GM21717 (cell line): ENCODE measurements at regions not wholly inside any gene's neighbourhood (a gene's known extent, or its start where the extent isn't known, plus 50 kb on each side); places are given as distances from the start of the nearest gene placed in this dataset.
"Not testable (repeated sequence)": the region's sequence is repeated elsewhere in the genome, so short reads cannot be mapped to it uniquely, and the experiment has no call there.

Experiments used
- ATAC-seq: cut with Tn5 transposase; IDR thresholded peaks from one replicate; pipeline ENCODE4 v1.9.1; 2021; ENCODE audit warnings: mild to moderate bottlenecking, moderate library complexity; ENCODE audit not compliant: unreplicated experiment

DNA sequence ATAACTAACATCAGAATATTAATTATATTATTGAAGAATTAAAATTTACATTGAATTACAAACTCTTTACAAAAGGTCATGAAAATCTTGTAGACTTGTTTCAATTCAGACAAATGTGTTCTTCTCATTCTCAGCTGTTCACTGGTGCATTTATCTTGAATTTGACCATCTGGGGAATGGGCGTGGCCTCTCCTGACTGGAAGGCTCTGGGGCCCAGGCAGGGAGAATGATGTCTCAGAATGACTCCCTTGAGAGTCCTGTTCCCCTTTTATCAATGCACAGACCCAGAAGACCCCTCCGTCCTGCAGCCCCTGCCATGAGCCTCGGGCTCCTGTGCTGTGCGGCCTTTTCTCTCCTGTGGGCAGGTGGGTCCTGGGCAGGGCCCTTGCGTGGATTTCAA, 242.2 kb upstream of the PRSS1 start:
- ATAC-seq, result not testable (repeated sequence)

DNA sequence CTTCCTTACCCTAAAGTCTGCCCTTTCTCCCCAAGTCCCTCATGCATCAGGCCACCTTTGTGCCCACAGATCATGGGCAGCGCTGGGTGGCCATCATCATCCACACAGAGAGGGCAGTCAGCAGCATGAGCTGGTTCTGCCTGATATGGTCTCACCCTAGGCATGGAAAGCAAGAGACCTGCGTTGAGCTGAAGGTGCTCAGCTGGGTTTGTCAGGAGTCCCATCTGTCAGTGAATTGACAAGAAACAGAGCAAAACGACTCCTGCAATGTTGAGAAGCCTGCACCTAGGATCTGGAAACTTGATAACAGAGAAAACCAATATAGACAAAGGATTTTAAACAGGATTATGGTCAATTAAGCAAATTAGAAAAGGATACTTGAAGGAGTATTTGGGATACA, 242.7 kb upstream of the PRSS1 start:
- no peak for ATAC-seq

DNA sequence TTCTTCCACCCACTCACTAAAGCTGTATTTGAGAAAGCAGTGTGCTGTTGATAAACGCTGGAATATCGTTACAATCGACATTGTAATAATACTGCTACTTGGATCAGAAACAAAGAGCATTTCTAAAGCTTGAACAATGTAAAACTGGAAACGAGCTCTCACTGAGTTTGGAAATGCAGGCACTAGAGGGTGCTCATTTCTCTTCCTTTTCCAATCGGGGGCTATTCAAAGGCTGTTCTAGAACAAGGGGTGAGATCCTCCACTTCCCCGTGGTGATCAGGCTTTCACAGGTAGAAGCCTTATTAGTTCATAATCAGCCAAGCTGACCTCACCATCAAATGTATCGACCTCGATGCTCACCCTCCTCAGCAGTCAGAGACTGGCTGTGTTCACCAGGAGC, 245.3 kb upstream of the PRSS1 start:
- not testable (repeated sequence) for ATAC-seq

DNA sequence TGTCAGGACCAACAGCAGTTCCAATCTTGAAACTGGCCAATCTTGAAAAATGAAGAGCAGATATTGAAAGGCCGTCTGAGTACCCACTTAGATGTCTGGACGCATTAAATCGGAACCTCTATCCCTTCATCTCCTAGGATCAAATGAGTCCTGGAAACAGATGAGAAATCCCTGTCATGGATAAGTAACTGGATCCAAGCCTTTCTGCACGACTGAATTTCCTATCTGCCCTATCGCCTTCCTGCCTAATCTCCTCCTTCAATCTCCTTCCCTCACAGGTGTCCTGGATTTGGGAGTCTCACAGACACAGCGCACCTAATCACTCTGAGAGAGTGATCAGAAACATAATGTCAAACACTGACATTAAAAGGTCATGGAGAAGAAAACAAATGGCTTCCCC, 245.2 kb upstream of the PRSS58 start:
- no peak for ATAC-seq

DNA sequence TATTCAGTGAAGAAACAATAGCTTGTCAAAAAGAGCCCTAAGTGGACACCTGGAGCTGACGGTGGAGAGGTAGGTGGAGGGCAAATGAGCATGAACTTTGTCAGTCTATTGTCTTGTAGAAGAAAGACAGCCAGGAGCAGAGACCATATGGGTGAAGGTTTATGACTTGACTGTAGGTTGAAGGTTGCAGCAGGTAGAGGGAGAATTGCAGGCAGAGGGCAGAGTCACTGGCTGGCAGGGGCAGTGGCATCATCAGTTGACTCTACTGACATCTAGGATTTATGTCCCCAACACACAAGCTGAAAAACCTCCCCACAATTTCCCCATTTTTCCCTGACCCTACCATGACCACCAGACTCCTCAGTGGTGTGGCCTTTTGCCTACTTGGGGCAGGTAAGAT, 243.6 kb upstream of the PRSS58 start:
- no peak for ATAC-seq

DNA sequence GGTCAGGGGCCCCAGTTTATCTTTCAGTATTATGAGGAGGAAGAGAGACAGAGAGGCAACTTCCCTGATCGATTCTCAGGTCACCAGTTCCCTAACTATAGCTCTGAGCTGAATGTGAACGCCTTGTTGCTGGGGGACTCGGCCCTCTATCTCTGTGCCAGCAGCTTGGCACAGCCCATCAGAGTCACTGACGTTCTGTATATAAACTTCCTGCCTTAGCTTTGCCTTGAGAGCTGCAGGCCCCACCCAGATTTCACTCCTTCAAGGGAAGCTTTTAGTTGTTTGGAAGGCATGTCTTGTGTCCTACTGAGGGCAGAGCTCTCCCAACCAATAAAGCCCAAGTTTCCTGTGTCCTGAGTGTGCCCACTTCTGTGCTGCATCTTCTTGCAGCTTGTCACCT, 242.5 kb upstream of the PRSS58 start:
- ATAC-seq, result no peak

DNA sequence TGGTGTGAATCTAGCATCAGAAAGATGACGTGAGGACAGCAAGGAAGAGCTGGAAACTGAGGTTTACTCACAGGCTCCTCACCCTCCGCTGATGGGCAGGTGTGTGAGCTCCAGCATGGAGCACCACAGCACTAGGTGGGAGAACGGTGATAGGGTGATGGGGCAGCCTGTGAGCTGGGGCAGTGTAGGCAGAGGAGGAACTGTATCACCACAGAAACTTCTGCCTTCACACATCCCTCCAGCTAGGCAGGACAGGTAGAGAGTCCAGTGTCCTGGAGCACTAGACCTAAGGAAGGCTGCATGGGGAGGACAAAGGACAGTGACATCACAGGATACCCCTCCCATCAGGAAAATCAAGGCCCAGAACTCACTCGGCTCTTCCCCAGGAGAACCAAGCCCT, 241.8 kb upstream of the PRSS58 start:
- no peak for ATAC-seq

DNA sequence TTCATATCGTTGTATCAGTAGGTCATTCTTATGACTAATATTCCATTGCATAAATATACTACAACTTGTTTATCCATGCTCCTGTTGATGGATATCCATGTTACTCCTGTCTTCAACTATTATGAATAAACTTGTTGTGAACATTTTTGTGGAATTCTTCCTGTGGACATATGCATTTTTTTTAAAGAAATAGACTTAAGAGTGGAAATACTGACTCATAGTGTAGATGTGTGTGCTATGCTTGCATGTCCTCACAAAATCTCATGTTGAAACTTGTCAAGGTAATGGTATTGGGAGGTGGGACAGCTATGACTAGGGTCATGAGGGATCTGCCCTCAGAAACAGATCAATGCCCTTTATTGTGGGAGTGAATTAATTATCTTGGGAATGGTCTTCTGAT, 240.5 kb upstream of the PRSS58 start:
- ATAC-seq, result no peak

DNA sequence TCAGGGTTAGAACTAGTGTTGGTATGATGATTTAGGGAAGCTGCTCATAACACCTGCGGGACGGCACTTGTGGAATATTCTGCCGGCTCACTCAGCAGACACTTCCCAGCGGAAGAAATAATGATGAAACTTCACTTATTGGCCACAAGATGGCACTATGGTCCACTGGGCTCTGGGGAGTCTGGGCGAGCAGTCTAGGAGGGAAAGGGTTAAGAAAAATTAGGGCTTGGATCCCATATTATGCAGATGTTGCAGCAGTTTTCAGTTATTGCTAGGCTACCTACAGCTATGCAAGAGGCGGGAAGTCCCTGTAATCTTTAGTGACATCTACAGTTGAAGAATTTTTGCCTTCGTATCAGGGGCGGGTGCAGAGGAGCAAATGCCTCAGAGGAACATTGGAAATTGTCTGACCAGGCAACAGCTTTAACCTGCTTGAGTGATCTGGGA, 238.7 kb upstream of the PRSS58 start:
- ATAC-seq, result no peak

DNA sequence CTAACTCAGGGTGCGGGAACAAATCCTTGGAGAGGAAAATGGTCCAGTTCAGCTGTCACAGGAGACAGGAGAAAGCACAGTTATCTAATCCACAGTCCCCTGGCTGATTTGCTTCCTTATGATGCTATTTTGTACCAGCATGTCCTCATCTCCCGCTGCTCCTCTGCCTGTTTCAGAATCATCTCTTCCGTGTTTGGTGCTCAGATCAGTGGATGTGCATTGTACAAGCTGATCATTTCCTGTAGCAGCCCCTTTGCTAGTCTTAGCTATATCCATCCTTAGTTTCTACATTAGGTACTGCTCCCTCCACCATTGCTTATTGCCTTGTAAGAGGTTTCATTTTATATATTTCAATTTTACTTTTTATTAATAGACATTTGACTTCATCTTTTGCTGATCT, 238.0 kb upstream of the PRSS58 start:
- not testable (repeated sequence) for ATAC-seq

DNA sequence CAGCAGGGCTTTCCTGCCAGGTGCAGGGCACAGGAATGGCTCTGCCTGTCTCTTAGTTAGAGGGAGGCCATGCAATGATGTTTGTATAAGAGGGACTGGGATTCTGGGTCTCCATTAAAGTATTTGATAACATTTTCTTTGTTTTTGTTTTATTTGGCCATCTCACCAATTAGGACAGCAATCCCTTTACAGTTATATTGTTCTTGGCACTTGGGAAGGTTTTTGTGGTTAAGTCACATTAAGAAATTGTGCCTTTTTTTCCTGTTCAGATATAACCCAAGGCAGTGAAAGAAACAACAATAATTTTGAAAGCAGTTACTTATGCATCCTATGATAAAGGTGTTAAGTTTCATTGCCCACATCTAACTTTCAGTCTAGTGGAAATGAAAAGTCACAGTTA, 237.4 kb upstream of the PRSS58 start:
- ATAC-seq, result not testable (repeated sequence)

DNA sequence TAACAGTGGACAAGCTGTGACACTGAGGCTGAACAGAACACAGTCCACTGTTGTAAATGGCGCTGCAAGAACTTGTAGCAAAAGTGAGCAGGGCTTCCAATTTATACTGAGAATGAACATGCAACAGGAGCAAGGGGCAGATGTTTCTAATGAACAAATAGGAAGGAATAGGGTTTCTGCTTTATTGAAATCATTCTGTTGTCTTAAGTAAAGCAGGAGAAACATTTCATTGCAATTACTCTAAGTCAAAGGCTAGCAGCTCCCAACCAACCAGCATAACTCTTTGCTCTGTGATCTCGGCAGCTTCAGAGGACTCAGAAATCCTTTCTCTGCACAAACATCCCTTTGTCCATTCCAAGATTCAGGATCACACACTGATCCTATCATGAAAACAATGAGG, 236.2 kb upstream of the PRSS58 start:
- ATAC-seq, result no peak

DNA sequence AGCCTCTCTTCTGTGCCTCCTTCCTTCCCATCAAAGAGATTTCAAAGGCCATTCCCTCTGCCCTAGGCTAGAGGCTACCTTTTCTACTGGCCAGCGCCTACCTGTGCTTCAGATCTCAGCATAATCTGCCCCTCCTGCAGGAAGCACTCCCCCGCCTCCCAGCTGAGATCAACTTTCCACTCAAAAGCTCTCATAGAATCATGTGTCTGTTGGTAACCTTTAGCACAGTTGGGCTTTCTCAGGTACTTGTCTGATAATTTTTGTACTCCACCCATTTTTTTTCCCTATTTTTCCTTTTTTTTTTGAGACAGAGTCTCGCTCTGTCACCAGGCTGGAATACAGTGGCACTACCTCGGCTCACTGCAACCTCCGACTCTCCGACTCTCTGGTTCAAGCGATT, 231.0 kb upstream of the PRSS58 start:
- ATAC-seq, result no peak

DNA sequence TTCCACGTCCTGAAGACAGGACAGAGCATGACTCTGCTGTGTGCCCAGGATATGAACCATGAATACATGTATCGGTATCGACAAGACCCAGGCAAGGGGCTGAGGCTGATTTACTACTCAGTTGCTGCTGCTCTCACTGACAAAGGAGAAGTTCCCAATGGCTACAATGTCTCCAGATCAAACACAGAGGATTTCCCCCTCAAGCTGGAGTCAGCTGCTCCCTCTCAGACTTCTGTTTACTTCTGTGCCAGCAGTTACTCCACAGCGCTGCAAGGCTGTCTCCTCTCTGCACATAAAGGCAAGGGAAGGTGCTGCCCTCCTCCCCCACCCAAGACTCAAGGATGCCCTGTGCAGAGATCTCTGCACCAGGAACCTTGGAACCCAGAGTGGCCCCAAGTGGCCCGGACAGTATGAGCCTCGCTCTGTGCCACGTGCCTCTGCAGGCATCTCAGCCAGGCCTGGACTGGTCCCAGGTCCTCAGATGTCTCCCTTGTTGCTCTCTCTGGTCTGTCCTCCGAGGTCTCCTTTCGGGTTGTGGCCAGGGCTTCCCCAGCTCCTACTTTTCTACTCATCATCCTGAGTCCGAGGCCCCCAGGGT, 230.3 kb upstream of the PRSS58 start:
- ATAC-seq, result no peak

DNA sequence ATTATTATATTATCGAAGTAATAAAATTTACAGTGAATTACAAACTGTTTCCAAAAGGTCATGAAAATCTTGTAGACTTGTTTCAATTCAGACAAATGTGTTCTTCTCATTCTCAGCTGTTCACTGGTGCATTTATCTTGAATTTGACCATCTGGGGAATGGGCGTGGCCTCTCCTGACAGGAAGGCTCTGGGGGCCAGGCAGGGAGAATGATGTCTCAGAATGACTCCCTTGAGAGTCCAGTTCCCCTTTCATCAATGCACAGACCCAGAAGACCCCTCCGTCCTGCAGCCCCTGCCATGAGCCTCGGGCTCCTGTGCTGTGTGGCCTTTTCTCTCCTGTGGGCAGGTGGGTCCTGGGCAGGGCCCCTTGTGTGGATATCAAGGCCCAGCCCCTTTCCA, 229.7 kb upstream of the PRSS58 start:
- not testable (repeated sequence) for ATAC-seq

DNA sequence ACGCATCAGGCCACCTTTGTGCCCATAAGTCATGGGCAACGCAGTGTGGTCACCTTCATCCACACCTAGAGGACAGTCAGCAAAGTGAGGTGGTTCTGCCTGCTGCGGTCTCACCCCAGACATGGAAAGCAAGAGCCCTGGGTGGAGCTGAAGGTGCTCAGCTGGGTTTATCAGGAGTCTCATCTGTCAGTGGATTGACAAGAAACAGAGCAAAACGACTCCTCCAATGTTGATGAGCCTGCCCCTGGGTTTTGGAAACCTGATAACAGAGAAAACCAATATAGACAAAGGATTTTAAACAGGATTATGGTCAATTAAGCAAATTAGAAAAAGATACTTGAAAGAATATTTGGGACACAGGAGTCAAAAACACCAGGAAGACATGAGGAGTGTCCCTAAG, 229.3 kb upstream of the PRSS58 start:
- ATAC-seq, result no peak

DNA sequence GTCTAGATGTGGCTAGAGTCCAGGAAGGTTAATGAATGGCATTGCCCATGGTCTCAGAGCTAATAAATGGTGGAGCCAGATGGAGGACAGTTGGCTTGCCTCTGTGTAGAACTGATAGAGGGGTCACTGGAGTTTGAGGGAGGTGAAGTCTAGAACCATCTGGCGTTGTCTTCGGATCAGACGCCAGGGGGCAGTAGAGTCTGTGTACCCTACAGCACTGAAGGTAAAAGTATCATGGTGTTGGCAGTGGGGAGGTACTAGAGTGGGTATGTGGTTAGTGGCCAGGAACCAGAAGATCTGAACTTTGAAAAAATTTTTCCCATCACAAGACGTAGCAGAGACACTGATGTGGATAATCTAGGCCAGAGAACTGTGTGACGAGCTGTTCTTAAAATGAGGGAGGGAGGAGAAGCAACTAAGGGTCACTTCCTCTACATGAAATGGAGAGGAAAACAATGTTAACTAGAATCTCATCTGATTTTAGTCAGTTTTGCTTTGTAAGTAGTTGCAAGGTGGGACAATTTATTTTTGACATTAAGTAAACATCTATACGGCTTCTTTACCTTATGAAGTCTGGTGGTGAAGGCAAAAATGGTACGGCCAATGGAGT, 227.9 kb upstream of the PRSS58 start:
- no peak for ATAC-seq

DNA sequence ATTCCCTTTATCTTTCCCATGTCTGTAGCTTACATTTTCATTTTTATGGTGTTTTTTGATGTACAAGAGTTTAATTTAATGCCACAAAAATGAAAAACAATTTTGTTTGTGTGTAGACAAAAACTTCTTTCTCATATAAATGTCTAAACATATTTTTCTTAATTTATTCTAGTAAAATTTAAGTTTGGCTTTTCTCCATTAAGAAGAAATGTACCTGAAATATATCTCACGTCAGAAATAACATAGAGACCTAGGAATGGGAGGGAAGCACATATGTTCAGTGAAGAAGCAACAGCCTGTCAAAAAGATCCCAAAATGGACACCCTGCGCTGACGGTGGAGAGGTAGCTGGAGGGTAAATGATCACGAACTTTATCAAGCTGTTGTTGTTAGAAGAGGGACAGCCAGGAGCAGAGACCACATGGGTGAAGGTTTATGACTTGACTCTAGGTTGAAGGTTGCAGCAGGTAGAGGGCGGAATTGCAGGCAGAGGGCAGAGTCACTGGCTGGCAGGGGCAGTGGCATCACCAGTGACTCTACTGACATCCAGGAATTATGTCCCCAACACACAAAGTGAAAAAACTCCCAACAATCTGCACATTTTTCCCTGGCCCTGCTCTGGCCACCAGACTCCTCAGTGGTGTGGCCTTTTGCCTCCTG, 225.9 kb upstream of the PRSS58 start:
- no peak for ATAC-seq

DNA sequence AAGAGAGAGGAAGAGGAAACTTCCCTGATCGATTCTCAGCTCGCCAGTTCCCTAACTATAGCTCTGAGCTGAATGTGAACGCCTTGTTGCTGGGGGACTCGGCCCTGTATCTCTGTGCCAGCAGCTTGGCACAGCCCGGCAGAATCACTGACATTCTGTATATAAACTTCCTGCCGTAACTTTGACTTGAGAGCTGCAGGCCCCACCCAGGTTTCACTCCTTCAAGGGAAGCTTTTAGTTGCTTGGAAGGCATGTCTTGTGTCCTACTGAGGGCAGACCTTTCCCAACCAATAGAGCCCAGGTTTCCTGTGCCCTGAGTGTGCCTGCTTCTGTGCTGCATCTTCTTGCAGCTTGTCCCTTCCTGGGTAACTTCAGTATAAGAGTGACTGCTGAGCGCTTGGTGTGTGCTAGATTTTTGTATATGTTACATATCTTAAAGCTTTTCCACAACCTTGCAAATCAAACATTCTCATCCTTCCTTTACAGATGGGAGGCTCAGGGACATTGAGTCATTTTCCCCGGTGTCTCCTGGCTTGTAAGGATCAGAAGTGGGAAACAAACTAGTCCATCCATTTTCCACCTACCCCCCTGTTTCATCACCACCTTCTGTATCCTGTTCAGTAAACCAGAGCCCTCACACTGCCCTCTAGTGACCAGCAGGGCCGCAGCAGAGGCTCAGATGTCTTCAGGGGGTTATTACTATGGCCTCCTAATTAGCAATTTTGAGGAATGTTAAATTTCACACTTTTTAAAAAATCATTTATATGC, 225.2 kb upstream of the PRSS58 start:
- ATAC-seq, result peak; percentile 58

DNA sequence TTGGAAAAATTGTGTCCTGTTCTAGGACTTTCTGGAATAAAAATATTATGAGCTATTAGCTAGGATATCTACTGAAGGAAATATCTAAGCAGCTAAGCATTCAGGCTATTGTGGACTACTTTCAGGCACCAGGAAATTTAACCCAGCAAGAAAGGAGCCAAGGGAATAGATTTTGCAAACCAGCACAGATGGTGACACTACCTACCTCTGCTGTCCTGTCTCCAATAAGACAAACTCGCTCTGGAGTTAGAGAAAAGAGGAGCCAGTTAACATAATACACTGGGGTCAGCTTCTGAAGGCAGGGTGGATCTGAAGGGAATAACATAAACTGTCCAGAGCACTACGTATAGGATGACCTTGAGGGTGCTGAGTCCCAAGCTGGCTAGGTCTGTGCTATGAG, 223.7 kb upstream of the PRSS58 start:
- no peak for ATAC-seq

DNA sequence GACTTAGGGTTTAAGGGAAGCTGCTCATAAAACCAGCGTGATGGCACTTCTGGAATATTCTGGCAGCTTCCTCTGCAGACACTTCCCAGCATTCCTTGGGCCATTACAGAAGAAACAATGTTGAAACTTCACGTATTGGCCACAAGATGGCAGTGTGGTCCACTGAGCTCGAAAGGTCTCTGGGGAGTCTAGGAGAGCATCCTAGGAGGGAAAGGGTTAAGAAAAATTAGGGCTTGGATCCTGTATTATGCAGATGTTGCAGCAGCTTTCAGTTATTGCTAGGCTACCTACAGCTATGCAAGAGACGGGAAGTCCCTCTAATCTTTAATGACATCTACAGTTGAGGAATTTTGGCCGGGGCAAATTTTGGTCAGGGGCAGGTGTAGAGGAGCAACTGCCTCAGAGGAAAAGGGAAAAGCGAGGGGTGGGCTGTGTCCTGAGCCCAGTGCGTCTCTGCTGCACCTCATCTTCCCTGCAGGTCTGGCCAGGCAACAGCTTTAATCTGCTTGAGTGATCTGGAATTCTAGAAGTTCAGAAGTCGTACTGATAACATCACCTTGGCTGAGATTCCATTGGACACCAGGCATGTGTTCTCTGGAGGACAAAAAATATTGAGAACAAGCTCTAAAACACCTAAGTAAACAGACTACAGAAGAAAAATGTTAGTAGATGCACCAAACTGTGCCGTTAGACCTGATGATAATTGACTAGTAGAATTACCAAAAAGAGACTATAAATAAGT, 220.8 kb upstream of the PRSS58 start:
- ATAC-seq, result peak; percentile 84
